ENCODE measurements at regions not wholly inside any gene's neighbourhood (a gene's known extent, or its start where the extent isn't known, plus 50 kb on each side); places are given as distances from the start of the nearest gene placed in this dataset.

- no peak overlapping the region for H3K4me3 ChIP-seq
- no peaks in the 10 kb centered on the region for H3K36me3 ChIP-seq
- H3K27ac ChIP-seq (replicated peaks) = no peak overlapping the region
- no peak for TF ChIP-seq CTCF (IDR thresholded peaks at IDR 0.05; ENCODE audit: borderline replicate concordance)
- no peaks in the 10 kb centered on the region for H3K9me3 ChIP-seq (replicated peaks)
- H3K27me3 ChIP-seq (ENCODE audit: low read depth) = no peaks in the 10 kb centered on the region
- no peak for DNase-seq
- no peaks in the 10 kb centered on the region for H3K4me1 ChIP-seq
- intact Hi-C loops (cut with micrococcal nuclease) = no loop called here
Measured at GRCh38 chr1:79519084-79519760, 512.7 kb upstream of the ADGRL4 start.

GRCh38 chr1:79517470-79518224 is 511.1 kb upstream of the ADGRL4 start:
- H3K36me3 ChIP-seq = no peaks in the 10 kb centered on the region
- no peak for DNase-seq
- H3K9me3 ChIP-seq (replicated peaks) = no peaks in the 10 kb centered on the region
- H3K27ac ChIP-seq (replicated peaks) = no peak overlapping the region
- H3K4me3 ChIP-seq = no peak overlapping the region
- no peaks in the 10 kb centered on the region for H3K27me3 ChIP-seq (ENCODE audit: low read depth)
- TF ChIP-seq CTCF (IDR thresholded peaks at IDR 0.05; ENCODE audit: borderline replicate concordance) = no peak
- intact Hi-C loops (cut with micrococcal nuclease) = no loop called here
- no peaks in the 10 kb centered on the region for H3K4me1 ChIP-seq

GRCh38 chr1:79507770-79508169 is 501.2 kb upstream of the ADGRL4 start:
- no peaks in the 10 kb centered on the region for H3K4me1 ChIP-seq
- TF ChIP-seq CTCF (IDR thresholded peaks at IDR 0.05; ENCODE audit: borderline replicate concordance) = no peak
- no peaks in the 10 kb centered on the region for H3K27me3 ChIP-seq (ENCODE audit: low read depth)
- no peaks in the 10 kb centered on the region for H3K36me3 ChIP-seq
- intact Hi-C loops (cut with micrococcal nuclease) = no loop called here
- no peaks in the 10 kb centered on the region for H3K9me3 ChIP-seq (replicated peaks)
- H3K27ac ChIP-seq (replicated peaks) = no peak overlapping the region
- H3K4me3 ChIP-seq = no peak overlapping the region
- DNase-seq = no peak

GRCh38 chr1:79501153-79501552 is 494.6 kb upstream of the ADGRL4 start:
- no peak overlapping the region for H3K27ac ChIP-seq (replicated peaks)
- DNase-seq = no peak
- H3K9me3 ChIP-seq (replicated peaks) = no peaks in the 10 kb centered on the region
- no peaks in the 10 kb centered on the region for H3K27me3 ChIP-seq (ENCODE audit: low read depth)
- H3K4me1 ChIP-seq = no peaks in the 10 kb centered on the region
- no peak overlapping the region for H3K4me3 ChIP-seq
- no peak for TF ChIP-seq CTCF (IDR thresholded peaks at IDR 0.05; ENCODE audit: borderline replicate concordance)
- H3K36me3 ChIP-seq = no peaks in the 10 kb centered on the region
- intact Hi-C loops (cut with micrococcal nuclease) = no loop called here

- H3K4me3 ChIP-seq = no peak overlapping the region
- H3K27me3 ChIP-seq (ENCODE audit: low read depth) = no peaks in the 10 kb centered on the region
- H3K36me3 ChIP-seq = no peaks in the 10 kb centered on the region
- DNase-seq = no peak
- H3K4me1 ChIP-seq = no peaks in the 10 kb centered on the region
- no peaks in the 10 kb centered on the region for H3K9me3 ChIP-seq (replicated peaks)
- intact Hi-C loops (cut with micrococcal nuclease) = no loop called here
- no peak overlapping the region for H3K27ac ChIP-seq (replicated peaks)
- TF ChIP-seq CTCF (IDR thresholded peaks at IDR 0.05; ENCODE audit: borderline replicate concordance) = no peak
Measured at GRCh38 chr1:79499541-79499940, 493.0 kb upstream of the ADGRL4 start.
